OCI-LY1 (cell line): ENCODE measurements at regions not wholly inside any gene's neighbourhood (a gene's known extent, or its start where the extent isn't known, plus 50 kb on each side); places are given as distances from the start of the nearest gene placed in this dataset.

Experiments
- H2AFZ ChIP-seq: fragments of 200-600 bp; sonication (generic), shearing (Covaris generic); 2 replicates; pipeline ENCODE4 v1.6.0; 2014; ENCODE audit warnings: antibody characterized with exemption, mild to moderate bottlenecking, low read length
- H3F3A ChIP-seq: fragments of 200-600 bp; sonication (generic), shearing (Covaris generic); 2 replicates; pipeline ENCODE4 v1.6.0; 2014; ENCODE audit warnings: mild to moderate bottlenecking, antibody characterized with exemption, low read length, moderate library complexity; ENCODE audit not compliant: insufficient read depth
- H3K27ac ChIP-seq: fragments of 200-600 bp; sonication (generic); 2 replicates; pipeline ENCODE4 v1.5.1; 2014; ENCODE audit warnings: low read length, mixed run types, mild to moderate bottlenecking, low read depth; ENCODE audit not compliant: poor library complexity, severe bottlenecking
- H3K27me3 ChIP-seq: fragments of 200-600 bp; sonication (generic); 2 replicates; pipeline ENCODE4 v1.6.0; 2014; ENCODE audit warnings: antibody characterized with exemption, mild to moderate bottlenecking, low read length, moderate library complexity; ENCODE audit not compliant: insufficient read depth
- H3K36me3 ChIP-seq: fragments of 200-600 bp; sonication (generic); 2 replicates; pipeline ENCODE4 v1.6.1; 2014; ENCODE audit warnings: mild to moderate bottlenecking, antibody characterized with exemption, low read length, moderate library complexity, mixed read lengths; ENCODE audit not compliant: insufficient read depth
- H3K4me1 ChIP-seq: fragments of 200-600 bp; sonication (generic); 2 replicates; pipeline ENCODE4 v1.5.1; 2014; ENCODE audit warnings: mild to moderate bottlenecking, low read length, moderate library complexity; ENCODE audit not compliant: insufficient read depth, severe bottlenecking
- H3K4me2 ChIP-seq: fragments of 200-600 bp; sonication (generic), shearing (Covaris generic); 2 replicates; pipeline ENCODE4 v1.6.1; 2014; ENCODE audit warnings: low read length
- H3K4me3 ChIP-seq: fragments of 200-600 bp; sonication (generic); 2 replicates; pipeline ENCODE4 v1.5.1; 2014; ENCODE audit warnings: low read length, low read depth, mild to moderate bottlenecking, mixed read lengths; ENCODE audit not compliant: poor library complexity, severe bottlenecking
- H3K79me2 ChIP-seq: fragments of 200-600 bp; shearing (Covaris generic); 2 replicates; pipeline ENCODE4 v1.6.1; 2016; ENCODE audit warnings: mixed run types, low read length, mixed read lengths; ENCODE audit not compliant: insufficient read depth
- H3K9ac ChIP-seq: fragments of 200-600 bp; sonication (generic), shearing (Covaris generic); 2 replicates; pipeline ENCODE4 v1.6.1; 2014; ENCODE audit warnings: mild to moderate bottlenecking, low read length, mixed read lengths
- H3K9me2 ChIP-seq: fragments of 200-600 bp; sonication (generic), shearing (Covaris generic); 2 replicates; pipeline ENCODE4 v1.6.1; 2014; ENCODE audit warnings: low read depth, mild to moderate bottlenecking, low read length, mixed read lengths
- H3K9me3 ChIP-seq: fragments of 200-600 bp; shearing (Covaris generic); 2 replicates; pipeline ENCODE4 v1.6.1; 2014; ENCODE audit warnings: low read length, mixed read lengths
- H4K20me1 ChIP-seq: fragments of 200-600 bp; sonication (generic), shearing (Covaris generic); 2 replicates; pipeline ENCODE4 v1.6.0; 2016; ENCODE audit warnings: mild to moderate bottlenecking, low read length; ENCODE audit not compliant: insufficient read depth
- CTCF ChIP-seq: fragments of 200-600 bp; sonication (generic), shearing (Covaris generic); IDR thresholded peaks from 2 replicates; pipeline ENCODE4 v1.5.1; 2017; ENCODE audit warnings: mild to moderate bottlenecking, antibody characterized with exemption, low read length, moderate library complexity, mixed read lengths
- EZH2 ChIP-seq: fragments of 200-600 bp; sonication (generic), shearing (Covaris generic); IDR thresholded peaks from 2 replicates; pipeline ENCODE4 v1.8.0; 2017; ENCODE audit warnings: borderline replicate concordance, mixed run types, mild to moderate bottlenecking, antibody characterized with exemption, low read length, moderate library complexity, mixed read lengths

GRCh38 chr12:63090716-63091115, 60.3 kb downstream of the AVPR1A start:
- TF ChIP-seq CTCF (no peak), EZH2 (no peak)
- no peaks in the 10 kb centered on the region for H3K36me3 ChIP-seq
- H3K9me3 ChIP-seq, result no peaks in the 10 kb centered on the region
- no peak overlapping the region for H3K9ac ChIP-seq
- no peaks in the 10 kb centered on the region for H3K27me3 ChIP-seq
- no peak overlapping the region for H3K4me2 ChIP-seq
- H3K4me1 ChIP-seq, result no peaks in the 10 kb centered on the region
- no peak overlapping the region for H2AFZ ChIP-seq
- no peaks in the 10 kb centered on the region for H3K79me2 ChIP-seq
- no peak overlapping the region for H3K27ac ChIP-seq
- H4K20me1 ChIP-seq, result no peaks in the 10 kb centered on the region
- no peaks in the 10 kb centered on the region for H3F3A ChIP-seq
- H3K9me2 ChIP-seq, result no peaks in the 10 kb centered on the region
- no peak overlapping the region for H3K4me3 ChIP-seq

GRCh38 chr12:63086149-63086915, 64.7 kb downstream of the AVPR1A start:
- Histone ChIP-seq H4K20me1 (no peaks in the 10 kb centered on the region), H3K27me3 (no peaks in the 10 kb centered on the region), H3K9me2 (no peaks in the 10 kb centered on the region), H3K4me3 (no peak overlapping the region), H3K79me2 (no peaks in the 10 kb centered on the region), H3K9ac (no peak overlapping the region), H3K36me3 (no peaks in the 10 kb centered on the region), H3K4me1 (no peaks in the 10 kb centered on the region), H3K4me2 (no peak overlapping the region), H3K27ac (no peak overlapping the region), H3F3A (no peaks in the 10 kb centered on the region), H2AFZ (no peak overlapping the region), H3K9me3 (no peaks in the 10 kb centered on the region)
- TF ChIP-seq EZH2 (no peak), CTCF (no peak)

GRCh38 chr12:63085120-63085519, 65.9 kb downstream of the AVPR1A start:
- H3K36me3 ChIP-seq, result no peaks in the 10 kb centered on the region
- H3K27me3 ChIP-seq, result no peaks in the 10 kb centered on the region
- H3K27ac ChIP-seq, result no peak overlapping the region
- no peaks in the 10 kb centered on the region for H3K9me2 ChIP-seq
- no peaks in the 10 kb centered on the region for H4K20me1 ChIP-seq
- no peak overlapping the region for H3K4me3 ChIP-seq
- H3K9ac ChIP-seq, result no peak overlapping the region
- no peaks in the 10 kb centered on the region for H3F3A ChIP-seq
- H3K4me1 ChIP-seq, result no peaks in the 10 kb centered on the region
- TF ChIP-seq EZH2 (no peak), CTCF (no peak)
- H3K9me3 ChIP-seq, result no peaks in the 10 kb centered on the region
- H2AFZ ChIP-seq, result no peak overlapping the region
- H3K4me2 ChIP-seq, result no peak overlapping the region
- no peaks in the 10 kb centered on the region for H3K79me2 ChIP-seq
